HG02798 (cell line): ENCODE measurements at regions not wholly inside any gene's neighbourhood (a gene's known extent, or its start where the extent isn't known, plus 50 kb on each side); places are given as distances from the start of the nearest gene placed in this dataset.

Source experiments
- ATAC-seq: cut with Tn5 transposase; IDR thresholded peaks from one replicate; pipeline ENCODE4 v1.9.1; 2021; ENCODE audit warnings: mild to moderate bottlenecking; ENCODE audit not compliant: unreplicated experiment, poor library complexity

DNA sequence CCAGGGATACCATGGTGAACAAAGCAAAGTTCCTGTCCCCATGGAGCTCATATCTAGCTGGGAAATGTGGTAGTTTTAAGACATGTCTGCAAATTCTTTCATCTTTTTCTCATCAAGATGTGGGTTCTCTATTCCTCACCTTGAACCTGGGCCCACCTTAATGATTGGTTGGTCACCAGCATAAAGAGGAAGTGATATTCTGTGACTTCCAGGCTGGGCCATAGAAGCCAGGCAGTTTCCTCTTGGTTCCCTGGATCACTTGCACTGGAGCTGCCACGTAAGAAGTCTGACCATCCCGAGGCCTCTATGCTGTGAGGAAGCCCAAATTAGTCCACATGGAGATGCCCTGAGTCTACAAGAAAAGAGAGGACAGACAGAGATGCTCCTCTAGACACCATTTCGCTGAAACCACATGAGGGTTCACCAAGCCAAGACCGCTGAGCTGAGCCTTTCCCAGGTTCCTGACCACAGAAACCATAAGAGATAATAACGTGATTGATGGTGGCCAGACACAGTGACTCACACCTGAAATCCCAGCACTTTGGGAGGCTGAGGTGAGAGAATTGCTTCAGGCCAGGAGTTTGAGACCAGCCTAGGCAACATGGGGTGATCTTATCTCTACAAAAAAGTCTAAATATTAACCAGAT, 119.5 kb upstream of the ISX start:
- ATAC-seq: no peak

DNA sequence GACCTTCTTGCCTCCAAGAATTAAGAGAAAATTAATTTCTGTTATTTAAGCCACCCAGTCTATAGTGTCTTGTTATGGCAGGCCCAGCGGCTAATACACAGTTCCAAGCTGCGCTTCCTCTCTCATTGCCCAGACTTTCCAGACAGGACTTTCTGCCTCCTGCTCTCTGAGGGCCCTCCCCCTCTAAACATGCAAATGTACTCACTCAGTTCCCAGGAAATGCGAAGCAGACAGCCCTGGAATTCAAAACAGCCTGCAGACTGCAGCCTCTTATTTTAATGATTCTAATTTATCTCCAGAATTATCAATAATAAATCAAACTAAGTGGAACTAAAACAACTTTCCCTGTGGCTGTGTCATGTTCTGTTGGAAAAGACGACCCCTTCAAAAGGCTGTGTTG, 115.5 kb upstream of the ISX start:
- no peak for ATAC-seq

DNA sequence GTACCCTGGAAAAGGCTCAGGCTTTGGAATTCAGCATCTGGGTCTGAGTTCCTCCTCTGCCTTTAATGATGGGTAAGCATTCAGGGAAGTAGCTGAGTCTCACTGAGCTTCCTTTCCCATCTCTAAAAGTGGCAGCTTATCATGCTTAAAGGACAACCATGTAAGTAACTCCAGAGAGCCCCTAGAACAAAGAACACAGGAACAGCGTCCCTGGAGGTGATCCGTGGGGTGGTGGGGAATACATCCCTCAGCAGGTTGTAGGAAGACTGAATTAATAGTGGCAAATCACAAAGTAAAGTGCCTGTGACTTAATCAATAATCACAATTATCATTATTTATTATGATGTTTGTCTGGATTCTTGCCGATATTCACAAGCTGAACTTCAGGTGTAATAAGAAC, 114.7 kb upstream of the ISX start:
- ATAC-seq: no peak

DNA sequence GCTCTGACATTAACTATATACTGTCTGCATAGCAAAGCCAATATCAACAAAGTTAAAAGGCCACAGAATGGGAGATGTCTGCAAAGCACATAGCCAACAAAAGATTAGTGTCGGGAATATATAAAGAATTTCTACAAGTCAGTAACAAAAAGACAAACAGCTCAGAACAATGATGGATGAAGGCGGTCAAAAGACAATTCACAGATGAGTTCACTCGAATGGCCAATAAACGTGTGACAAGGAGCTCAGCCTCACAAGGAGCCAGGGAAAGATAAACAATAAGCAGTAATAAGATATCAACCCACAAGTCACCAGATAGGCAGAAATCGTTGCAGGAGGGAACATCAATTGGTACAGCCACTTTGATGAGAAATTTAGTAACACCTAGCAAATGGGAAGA, 106.0 kb upstream of the ISX start:
- ATAC-seq: no peak

DNA sequence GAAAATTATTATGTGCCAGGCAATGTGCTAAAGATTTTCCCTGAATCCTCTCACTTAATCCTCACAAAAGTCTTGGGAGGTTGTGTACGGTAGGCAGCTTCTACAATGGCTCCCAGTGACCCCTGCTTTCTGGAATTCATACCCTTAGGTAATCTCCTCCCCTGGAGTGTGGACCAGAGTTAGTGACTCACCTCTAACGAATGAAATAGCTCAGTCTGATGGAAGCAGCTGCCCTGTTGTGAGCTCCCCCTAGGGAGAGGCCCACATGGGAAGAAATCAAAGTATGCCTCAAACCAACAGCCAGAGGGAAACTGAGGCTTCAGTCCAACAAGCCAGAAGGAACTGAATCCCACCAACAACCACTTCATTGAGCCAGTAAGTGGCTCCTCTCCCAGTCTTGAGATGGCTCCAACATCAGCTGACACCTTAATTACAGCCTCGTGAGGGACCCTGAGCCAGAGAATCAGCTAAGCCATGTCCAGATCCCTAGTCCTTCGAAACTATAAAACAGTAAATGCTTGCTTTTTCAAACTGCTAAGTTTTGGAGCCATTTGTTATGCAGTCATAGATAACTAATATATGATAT, 98.9 kb upstream of the ISX start:
- ATAC-seq: no peak

DNA sequence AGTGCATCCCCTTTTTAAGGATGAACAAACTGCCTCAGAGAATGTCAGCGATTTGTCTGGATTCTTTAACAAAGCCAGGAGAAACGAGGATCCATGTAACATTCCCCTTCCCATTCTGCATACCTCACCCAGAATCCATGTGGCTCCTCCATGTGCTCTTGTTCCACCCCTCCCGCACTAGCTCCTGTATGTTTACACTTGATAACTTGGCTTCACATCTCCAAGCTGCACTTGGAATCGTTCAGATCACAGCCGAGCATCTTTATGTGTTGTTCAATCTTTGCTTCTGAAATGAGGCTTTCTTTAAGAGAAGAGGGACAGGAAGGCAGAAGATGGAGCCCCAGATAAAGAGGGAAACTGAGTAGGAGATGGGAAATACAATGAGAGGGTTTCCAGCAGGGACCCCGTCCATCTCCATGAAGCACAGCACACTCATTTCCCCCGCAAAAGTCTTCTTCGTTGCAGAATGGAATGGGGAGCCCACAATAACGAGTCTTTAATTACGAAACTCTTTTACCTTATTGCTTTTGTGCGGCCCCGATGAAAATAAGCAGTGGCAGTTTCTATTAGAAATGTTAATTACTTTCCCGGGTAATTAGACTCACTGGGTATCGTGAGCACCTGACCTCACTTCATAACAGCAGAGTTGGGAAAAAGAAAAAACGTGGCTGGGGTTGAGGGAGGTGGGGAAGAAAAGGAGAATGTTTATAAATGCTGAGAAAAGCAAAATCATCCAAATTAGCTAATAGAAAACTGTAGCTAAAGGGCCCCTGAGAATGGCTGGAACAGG, 96.8 kb upstream of the ISX start:
- no peak for ATAC-seq

DNA sequence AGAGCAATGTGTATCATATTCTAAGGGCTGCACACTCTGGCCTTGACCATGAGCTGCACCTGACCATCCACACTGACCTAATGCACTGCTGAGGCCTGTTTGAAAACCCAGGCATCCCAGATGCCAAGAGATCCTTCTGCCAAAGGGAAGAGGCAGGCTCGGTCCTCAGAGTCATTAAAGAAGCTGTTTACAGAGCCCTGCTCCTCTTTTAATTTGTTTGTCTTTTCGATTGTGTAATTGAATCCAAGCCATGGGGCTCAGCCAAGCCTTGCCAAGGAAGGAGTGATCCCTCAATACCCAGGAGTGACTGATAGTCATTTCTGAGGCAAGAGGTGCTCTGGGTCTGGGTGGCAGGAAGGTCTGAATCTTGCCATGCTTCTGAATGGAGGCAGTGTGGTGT, 94.5 kb upstream of the ISX start:
- no peak for ATAC-seq

DNA sequence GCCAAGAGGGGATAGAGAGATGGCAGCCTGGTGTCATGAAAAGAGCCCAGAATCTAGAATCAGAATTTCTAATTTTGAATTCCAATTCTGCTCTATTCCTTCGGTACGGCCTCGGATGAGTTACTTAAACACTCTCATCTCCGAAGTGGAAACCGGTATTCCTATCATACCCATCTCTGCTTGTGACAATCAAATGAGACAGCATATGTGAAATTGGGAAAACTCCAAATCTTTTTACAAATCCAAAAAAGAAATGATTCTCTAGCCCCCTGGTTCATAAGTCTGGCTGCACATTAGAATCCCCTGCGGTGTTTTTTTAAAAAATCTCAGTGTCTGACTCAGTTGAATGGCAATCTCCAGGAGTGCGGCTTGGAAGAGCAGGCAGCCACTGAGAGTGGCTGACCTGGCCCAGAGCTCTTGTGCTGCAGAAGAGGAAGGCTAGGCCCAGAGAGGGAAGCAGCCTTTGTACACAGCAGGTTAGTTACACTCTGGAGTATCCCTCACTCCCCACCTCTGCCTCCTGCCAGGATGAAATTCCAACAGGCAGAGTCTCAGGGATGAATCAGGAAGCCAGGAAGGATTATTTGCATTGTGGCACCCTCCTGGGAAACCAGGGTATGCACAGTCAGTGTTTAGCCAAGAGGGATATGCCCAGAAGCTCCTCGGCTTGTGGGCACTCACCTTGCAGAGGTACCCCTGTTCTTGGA, 93.6 kb upstream of the ISX start:
- ATAC-seq: no peak

DNA sequence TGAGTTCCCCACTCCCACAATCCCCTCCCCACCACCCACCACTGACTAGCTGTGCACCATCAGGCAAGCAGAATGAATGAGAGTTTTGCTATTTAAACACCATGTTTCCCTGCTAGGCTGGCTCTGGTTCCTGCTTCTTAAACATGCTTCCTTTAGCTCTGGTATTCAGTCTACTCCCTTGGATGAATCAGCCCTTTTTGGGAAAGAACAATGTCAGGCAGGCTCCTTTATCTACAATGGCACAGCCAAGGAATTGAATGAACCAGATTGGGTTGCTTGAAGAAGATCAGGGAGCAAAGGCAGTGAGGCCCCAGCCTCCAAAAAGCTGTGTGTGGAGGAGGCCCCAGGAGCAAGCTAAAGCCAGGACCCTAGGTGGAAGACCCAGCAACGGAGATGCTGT, 92.9 kb upstream of the ISX start:
- ATAC-seq: no peak

DNA sequence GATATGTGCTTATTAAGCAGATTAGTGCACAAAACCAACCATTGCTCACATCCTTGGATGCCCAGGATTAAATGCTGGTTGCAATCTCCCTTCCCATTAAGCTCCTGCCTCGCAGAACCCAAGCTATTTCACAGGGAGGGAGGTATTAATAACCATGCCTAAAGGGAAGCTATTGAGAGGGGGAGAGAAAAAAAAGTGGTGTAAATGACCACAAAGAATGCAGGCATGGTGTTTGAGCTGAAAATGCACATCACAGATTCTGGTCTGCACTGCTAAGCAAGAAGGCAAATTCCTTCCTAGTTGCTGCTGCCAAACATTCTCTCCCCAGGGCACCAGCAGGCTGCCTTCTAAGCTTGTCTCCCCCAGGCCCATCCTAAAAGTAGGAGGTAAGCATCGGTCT, 92.0 kb upstream of the ISX start:
- no peak for ATAC-seq

DNA sequence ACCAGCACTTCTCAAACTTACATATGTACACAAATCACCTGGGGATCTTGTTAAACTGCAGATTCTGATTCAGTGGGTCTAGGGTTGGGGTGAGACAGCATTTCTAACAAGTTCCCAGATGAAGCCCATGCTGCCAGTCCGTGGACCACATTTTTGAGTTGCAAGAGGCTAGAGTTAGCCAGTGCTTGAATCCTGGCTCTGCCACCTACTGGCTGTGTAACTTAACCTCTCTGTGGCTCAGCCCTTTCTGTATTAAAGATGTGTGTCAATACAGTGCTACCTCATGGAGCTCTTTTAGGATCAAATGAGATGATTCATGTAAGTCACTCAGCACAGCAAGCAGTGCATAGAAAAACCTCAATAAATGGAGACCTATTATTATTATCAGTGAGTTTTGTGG, 90.2 kb upstream of the ISX start:
- ATAC-seq: no peak

DNA sequence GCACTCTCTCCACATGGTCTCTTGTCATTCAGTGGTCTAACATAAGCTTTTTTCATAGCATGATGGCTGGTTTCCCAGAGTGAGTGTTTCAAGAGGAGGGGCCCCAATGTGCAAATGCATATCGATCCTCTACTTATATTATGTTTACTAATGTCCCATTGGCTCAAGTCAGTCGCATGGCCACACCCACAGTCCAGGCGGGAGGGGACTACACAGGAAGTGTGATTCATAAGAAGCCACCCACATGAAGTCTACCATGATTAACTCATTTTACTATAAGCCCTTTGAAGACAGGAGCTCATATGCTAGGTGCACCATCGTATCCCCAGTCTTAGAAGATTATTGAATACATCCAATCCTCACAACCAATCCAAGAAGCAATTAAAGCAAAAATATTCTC, 89.5 kb upstream of the ISX start:
- no peak for ATAC-seq

DNA sequence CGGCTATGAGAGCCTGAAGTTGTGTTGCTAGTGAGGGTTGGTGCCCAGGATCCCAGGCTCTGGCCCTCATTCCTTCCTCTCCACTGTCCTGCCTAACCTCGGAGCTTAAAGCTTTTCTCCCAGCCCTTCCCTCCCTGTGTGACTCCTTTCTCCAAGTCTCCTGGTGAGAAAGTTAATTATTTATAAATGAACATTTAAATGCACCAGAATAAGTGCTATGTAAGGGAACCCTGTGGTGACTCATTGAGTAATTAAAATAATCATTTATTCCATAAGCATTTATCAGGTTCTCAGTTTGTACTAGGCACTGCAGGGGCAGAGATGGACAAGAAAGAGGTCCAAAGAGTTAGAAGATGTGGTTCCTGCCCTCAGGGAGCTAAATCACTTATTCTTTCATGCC, 89.1 kb upstream of the ISX start:
- no peak for ATAC-seq

DNA sequence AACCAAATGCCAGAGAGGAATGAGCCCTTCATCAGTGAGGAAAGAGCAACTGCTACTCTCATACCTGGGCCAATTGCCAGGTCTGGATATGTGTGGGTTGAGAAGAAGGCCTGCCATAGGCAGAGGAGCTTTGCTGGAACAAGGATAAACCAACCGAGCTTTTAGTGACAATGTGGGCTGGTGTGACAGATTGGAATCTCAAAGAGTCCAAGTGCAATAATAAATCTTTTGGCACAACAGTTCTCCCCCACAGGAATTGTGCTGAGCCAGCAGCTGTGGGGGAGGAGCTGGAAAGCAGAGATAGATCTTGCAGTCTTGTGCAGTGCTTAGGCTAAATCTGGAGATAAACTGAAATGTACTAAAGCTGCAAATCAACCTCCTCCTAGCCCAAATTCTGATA, 79.4 kb upstream of the ISX start:
- no peak for ATAC-seq

DNA sequence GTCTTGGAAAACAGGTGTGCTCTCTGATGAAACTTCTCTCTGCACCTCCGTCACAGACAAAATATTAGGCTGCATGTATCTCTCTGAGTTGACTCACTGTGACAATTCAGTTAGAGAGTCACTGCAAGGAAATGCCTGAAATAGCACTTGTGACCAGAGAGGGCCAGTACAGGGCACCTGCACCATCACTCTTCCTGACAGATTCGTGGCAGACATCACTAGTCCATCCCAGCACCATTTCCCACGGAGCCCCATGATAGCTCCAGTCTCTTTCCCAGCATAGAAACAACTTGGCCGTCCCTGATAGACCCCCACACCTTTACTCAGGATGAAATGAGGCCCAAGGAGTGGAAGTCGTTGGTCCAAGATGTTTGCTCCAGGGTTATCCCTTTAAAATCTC, 73.3 kb upstream of the ISX start:
- ATAC-seq: no peak

DNA sequence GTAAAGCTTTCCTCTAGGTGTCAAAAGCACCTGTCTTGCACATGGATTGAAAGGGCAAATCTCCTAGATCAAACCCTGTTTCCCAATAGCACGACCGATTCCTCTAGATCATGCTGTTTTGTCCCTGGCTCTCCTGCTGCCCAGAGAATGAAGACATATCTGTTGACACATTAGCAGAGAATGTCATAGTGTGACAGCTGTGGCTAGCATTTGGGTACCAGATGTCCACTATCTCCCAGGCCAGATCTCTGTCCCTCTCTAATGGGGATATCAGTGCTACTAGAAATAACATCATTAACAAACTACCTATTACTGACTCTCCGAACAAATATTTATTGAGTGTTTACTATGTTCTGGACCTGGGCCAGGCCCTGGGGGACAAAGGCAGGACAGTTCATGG, 72.4 kb upstream of the ISX start:
- no peak for ATAC-seq

DNA sequence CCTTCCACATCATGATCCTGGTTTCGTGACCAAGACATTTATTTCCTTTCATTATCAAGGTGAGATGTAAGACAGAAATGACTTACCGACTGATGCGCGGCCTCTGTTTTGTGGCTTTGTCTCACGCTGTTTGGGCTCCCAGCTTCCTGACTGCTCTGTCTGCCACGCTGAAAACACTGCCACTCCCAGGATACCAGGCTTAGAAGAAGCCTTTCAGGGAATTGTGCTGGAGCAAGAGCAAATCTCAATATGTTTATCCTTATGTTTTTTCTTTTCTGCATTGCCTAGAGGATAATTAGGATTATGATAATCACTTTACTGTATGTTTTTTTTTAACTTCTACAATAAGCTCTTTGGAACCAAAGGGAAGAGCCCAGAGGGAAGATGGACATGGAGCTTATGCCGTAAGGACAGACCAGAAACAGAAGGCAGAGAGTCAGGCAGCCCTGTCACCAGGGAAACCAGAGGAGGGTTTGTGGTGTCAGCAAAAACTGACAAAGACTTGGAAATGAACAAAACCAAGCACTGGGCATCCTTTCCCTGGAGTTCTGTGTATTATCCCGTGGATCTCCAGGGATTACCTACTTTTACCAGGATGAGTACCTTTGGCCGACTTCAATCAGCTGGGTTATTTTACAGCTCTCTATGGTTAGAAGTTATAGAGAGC, 68.2 kb upstream of the ISX start:
- ATAC-seq: no peak

DNA sequence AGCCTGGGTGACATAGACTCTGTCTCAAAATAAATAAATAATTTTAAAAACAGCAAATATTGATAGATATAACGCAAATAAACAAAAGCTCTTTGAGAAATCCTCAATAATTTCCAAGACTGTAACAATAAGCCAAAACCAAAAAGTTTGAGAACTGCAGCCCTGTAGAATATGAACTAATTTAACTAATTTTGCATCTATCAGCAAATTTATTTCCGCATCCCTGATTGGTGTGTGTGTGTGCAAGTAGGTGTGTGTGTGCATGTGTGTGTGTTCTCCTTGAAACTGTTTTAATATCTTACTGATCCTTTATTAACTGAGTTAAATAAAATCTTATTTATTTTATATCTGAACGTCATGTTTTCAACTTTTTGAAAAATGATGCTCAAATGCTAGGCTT, 67.0 kb upstream of the ISX start:
- no peak for ATAC-seq

DNA sequence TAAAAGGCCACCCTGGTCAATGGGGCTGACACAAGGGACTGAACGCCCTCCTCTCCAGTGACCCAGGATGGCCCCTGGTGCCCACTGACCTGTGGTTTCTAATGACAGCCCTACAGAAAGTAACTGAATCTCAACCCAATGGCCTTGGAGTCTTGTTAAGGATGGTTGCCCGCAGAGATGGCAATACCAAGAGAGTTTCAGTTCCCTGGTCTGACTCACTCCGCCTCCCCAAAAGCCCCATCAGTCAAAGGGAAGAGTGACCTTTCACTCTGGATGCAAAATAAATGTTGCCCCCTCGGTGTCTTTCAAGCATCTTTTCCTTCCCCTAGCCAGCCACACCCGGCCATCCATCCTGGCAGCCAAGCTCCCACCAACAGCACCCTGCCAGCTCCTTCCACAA, 57.7 kb upstream of the ISX start:
- ATAC-seq: no peak

DNA sequence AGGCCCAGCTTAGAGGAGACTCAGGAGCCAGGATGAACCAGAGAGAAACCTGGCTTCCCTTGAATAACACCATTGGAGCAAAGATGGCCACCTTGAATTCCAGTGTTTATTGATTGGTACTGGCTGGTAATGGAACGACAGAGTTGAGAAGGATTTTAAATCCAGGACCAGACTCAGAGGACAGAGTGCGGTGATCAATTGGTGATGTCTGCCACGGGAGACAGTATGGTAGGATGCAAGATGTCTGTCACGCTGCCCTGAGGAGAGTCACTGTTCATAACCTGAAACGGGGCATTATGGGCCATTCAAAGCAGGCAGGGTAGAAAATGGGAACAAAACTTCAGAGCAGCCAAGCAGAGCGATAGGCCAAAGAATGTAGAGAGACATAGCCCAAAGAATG, 55.4 kb upstream of the ISX start:
- ATAC-seq: no peak

DNA sequence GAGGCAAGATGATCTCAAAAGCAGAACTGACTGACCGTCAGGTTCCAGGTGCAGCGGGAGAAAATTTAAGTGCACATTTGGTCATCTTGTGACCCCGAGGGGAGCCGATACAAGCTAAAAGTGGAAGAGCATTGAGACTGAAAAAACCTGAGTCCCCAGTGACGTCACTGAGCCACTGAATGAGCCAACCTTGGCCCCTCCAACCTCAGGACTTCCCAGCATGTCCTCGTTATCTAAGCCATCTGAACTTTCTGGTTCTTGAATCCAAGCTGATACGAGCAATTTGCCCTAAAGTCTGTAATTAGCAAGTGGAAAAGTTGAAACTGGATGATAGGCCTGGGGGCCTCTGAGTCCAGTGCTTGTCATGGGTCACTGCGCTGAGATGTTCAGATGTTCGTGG, 51.1 kb upstream of the ISX start:
- ATAC-seq: no peak
